ENCODE measurements at regions not wholly inside any gene's neighbourhood (a gene's known extent, or its start where the extent isn't known, plus 50 kb on each side); places are given as distances from the start of the nearest gene placed in this dataset.

DNA sequence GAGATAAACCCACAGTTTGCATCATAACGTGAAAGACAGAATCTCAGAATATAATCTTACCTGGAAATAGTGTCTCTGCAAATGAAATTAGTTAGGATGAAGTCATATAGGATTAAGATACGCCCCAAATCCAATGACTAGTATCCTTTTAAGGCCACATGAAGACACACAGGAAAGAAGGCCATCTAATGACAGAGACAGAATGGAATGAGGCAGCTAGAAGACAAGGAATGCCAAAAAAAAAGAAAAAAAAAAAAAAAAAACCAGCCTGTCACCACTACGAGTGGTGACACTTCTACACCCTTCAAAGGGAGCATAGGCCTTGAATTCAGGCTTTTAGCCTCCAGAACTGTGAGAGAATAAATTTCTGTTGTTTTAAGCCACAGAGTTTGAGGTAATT is 82.9 kb downstream of the HYCC1 start:
- TF ChIP-seq, protein P1, sequence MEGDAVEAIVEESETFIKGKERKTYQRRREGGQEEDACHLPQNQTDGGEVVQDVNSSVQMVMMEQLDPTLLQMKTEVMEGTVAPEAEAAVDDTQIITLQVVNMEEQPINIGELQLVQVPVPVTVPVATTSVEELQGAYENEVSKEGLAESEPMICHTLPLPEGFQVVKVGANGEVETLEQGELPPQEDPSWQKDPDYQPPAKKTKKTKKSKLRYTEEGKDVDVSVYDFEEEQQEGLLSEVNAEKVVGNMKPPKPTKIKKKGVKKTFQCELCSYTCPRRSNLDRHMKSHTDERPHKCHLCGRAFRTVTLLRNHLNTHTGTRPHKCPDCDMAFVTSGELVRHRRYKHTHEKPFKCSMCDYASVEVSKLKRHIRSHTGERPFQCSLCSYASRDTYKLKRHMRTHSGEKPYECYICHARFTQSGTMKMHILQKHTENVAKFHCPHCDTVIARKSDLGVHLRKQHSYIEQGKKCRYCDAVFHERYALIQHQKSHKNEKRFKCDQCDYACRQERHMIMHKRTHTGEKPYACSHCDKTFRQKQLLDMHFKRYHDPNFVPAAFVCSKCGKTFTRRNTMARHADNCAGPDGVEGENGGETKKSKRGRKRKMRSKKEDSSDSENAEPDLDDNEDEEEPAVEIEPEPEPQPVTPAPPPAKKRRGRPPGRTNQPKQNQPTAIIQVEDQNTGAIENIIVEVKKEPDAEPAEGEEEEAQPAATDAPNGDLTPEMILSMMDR (IDR thresholded peaks at IDR 0.05; ENCODE audit: low read depth, low read length, missing input control) = no peak
- TF ChIP-seq, protein P2, sequence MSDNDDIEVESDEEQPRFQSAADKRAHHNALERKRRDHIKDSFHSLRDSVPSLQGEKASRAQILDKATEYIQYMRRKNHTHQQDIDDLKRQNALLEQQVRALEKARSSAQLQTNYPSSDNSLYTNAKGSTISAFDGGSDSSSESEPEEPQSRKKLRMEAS (IDR thresholded peaks at IDR 0.05) = no peak

Measured in liver (tissue), 2 donors.